ENCODE measurements at regions not wholly inside any gene's neighbourhood (a gene's known extent, or its start where the extent isn't known, plus 50 kb on each side); places are given as distances from the start of the nearest gene placed in this dataset.

- TF ChIP-seq, protein P1, sequence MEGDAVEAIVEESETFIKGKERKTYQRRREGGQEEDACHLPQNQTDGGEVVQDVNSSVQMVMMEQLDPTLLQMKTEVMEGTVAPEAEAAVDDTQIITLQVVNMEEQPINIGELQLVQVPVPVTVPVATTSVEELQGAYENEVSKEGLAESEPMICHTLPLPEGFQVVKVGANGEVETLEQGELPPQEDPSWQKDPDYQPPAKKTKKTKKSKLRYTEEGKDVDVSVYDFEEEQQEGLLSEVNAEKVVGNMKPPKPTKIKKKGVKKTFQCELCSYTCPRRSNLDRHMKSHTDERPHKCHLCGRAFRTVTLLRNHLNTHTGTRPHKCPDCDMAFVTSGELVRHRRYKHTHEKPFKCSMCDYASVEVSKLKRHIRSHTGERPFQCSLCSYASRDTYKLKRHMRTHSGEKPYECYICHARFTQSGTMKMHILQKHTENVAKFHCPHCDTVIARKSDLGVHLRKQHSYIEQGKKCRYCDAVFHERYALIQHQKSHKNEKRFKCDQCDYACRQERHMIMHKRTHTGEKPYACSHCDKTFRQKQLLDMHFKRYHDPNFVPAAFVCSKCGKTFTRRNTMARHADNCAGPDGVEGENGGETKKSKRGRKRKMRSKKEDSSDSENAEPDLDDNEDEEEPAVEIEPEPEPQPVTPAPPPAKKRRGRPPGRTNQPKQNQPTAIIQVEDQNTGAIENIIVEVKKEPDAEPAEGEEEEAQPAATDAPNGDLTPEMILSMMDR (IDR thresholded peaks at IDR 0.05), result no peak
- TF ChIP-seq POLR2A (IDR thresholded peaks at IDR 0.05), result no peak
Measured at GRCh38 chr13:87042946-87043345, 628.2 kb upstream of the SLITRK5 start.
